ENCODE measurements at regions not wholly inside any gene's neighbourhood (a gene's known extent, or its start where the extent isn't known, plus 50 kb on each side); places are given as distances from the start of the nearest gene placed in this dataset.

DNA sequence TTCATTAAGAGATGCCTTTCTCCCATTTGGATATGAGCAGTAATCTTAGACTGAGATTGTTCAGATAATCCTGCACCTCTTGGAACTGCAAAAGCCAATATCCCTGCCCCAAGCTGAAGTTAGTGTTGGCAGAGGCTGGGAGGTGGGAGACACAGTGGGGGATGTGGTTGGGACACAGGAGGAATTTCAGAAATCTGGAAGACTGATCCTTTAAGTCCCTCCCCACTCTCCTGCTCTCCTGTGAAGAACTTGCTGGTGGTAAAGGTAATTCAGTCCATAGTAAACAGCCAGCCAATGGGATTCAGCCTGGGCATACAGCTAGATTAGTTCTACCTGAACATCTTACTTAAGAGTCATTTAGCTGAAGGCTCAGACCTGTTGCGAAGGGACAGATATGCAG is 50.0 kb upstream of the TMEM178A start:
- intact Hi-C loops (cut with micrococcal nuclease; ENCODE audit: unreplicated experiment): no loop called here
- H4K20me1 ChIP-seq (ENCODE audit: insufficient read depth, low read length): no peaks in the 10 kb centered on the region
- POLR2A ChIA-PET: no interaction called here
- no TSS peak for BruUV-seq (replicated peaks)
- H3K4me3 ChIP-seq (ENCODE audit: low read depth, low read length, poor library complexity, severe bottlenecking): no peak overlapping the region
- H3K9me2 ChIP-seq (ENCODE audit: insufficient read depth, low read length): no peaks in the 10 kb centered on the region
- no peaks in the 10 kb centered on the region for H3K79me2 ChIP-seq (ENCODE audit: insufficient read depth, low read depth, low read length)
- no peak for TF ChIP-seq EZH2phosphoT487 (IDR thresholded peaks at IDR 0.05; ENCODE audit: borderline replicate concordance, low read depth, low read length)
- TF ChIP-seq, protein P1, sequence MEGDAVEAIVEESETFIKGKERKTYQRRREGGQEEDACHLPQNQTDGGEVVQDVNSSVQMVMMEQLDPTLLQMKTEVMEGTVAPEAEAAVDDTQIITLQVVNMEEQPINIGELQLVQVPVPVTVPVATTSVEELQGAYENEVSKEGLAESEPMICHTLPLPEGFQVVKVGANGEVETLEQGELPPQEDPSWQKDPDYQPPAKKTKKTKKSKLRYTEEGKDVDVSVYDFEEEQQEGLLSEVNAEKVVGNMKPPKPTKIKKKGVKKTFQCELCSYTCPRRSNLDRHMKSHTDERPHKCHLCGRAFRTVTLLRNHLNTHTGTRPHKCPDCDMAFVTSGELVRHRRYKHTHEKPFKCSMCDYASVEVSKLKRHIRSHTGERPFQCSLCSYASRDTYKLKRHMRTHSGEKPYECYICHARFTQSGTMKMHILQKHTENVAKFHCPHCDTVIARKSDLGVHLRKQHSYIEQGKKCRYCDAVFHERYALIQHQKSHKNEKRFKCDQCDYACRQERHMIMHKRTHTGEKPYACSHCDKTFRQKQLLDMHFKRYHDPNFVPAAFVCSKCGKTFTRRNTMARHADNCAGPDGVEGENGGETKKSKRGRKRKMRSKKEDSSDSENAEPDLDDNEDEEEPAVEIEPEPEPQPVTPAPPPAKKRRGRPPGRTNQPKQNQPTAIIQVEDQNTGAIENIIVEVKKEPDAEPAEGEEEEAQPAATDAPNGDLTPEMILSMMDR (conservative IDR thresholded peaks at IDR 0.05; ENCODE audit: low read length): no peak
- CTCF ChIA-PET (ENCODE audit: unreplicated experiment): no interaction called here
- no peaks in the 10 kb centered on the region for H3K9me3 ChIP-seq (ENCODE audit: low read length)
- no peak for DNase-seq (ENCODE audit: low spot score)
- H3K27ac ChIP-seq (ENCODE audit: low read depth, low read length, poor library complexity, severe bottlenecking): no peak overlapping the region
- H3K36me3 ChIP-seq (ENCODE audit: insufficient read depth, low read length): no peaks in the 10 kb centered on the region
- H3K4me2 ChIP-seq (ENCODE audit: low read length): no peak overlapping the region
- no peak overlapping the region for H2AFZ ChIP-seq (ENCODE audit: low read length)
- no peaks in the 10 kb centered on the region for H3K4me1 ChIP-seq (ENCODE audit: insufficient read depth, low read length, poor library complexity, severe bottlenecking)
